ENCODE measurements at regions not wholly inside any gene's neighbourhood (a gene's known extent, or its start where the extent isn't known, plus 50 kb on each side); places are given as distances from the start of the nearest gene placed in this dataset.
"Not testable (repeated sequence)": the region's sequence is repeated elsewhere in the genome, so short reads cannot be mapped to it uniquely, and the experiment has no call there.

DNA sequence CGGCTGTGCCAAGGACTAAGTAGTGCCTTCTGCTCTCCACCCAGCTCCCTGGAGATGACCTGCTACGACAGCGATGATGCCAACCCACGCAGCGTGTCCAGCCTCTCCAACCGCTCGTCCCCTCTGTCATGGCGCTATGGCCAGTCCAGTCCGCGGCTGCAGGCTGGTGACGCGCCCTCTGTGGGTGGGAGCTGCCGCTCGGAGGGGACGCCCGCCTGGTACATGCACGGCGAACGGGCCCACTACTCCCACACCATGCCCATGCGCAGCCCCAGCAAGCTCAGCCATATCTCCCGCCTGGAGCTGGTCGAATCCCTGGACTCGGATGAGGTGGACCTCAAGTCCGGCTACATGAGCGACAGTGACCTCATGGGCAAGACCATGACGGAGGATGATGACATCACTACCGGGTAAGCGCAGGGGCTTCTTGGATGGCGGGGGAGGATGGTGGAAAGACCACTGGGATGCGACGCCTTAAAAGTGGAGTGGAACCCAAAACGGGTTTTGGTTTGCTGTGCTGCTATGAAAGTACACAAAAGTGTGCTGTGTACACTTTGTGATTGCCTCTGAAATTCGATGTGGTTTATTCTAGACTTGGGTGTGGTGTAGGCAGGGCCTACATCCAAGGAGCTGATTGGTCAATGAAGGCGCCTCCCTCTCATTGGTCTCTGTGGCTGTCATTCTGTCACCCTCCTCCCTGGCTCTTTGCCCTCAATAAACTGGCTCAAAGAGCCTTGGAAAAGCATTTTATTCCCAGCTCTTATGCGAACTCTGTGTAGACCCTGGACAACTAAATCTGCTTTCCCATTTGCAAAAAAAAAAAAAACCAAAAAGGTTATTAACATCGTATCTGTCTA is 110.4 kb upstream of the IPO9 start:
- DNase-seq (ENCODE audit: insufficient read length, low spot score): no peak
- FAIRE-seq: no peak

DNA sequence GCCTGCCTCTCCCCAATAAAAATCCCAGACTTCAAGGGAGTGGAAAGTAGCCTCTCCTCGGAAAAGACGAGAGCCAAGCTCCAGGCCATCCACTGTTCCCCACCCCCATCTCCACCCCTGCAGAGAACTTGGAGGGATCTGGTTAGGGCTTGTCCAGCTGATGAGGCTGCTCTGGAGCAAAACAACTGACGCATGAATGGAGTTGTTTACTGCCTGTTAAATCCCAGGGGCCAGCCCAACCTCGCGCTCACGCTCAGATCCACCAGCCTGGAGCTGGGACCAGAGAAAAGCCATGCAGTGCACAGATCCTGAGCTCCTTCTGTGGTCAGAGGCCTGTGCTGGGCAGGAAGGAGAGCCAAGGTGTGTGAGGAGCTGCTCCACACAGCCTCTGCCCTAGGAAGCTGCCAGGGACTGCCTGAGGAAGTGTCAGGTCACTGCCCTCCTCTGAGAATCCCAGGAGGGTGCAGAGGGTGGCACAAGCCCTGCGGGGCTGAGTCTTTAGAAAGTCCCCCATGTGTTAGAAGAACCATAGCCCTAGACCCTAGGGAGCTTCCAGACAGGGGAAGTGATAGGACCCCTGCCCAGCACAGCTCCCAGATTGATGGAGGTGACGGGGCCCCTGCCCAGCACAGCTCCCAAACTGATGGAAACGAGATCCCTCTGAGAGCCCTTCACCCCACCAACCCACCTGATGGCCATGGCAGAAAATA is 109.0 kb upstream of the IPO9 start:
- DNase-seq (ENCODE audit: insufficient read length, low spot score) (no peak), FAIRE-seq (no peak)

DNA sequence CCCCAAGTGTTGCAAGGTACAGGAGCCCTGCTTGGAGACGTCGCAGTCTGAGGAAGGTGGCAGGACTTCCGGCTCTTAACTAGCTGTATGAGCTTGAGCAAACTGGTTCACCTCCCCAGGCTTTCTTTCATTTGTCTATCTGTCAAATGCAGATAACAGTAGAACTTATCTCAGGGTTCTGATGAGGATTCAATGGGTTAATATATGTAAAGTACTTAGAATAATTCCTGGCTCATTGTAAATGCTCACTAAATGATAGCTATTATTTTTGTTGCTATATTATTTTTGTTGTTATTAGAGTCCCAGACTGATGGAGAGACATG is 108.5 kb upstream of the IPO9 start:
- FAIRE-seq (no peak), DNase-seq (ENCODE audit: insufficient read length, low spot score) (no peak)

DNA sequence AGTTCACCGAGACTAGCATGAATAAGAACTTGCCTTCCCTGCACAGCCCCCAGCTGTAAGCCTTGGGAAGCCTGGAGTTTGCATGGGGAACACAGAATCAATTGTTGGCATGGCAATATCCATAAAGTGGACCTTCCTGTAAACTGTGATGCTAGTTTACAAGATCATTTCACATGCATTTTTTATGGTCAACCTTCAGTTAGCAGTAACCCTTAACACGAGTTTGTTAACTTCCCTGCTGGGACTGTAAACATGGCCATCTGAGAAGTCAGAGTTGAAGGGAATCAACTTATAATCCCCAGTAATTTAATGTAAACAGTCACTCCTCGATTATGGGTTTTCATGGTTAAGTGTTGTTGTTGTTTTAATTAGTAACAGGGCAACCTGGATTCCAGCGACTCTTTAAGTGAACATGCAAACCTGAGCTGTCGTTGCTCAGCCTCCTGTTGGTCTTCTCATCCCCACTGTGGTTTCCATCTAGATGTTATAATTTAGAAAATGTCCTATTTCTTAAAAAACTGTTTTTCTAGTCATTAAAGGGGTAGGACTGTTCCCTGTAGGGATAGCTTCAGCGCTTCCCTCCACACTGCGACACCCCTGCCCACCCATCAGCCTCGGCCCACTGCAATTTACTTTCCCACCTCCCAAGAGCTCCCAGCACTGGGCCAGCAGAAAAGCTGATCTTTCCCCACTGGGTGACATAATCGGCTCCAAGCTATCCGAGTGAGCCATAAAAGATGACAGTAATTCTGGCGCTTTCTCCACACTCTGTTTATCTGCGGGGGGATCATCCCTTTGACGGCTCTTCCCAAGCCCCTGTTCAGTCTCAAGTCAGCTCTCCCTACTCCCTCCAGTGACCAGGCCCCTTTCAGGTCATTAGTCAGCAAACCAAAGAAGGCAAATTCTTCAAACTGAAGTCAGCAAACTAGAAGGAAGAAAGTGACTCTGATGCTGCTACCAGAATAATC is 107.6 kb upstream of the IPO9 start:
- FAIRE-seq: no peak
- no peak for DNase-seq (ENCODE audit: insufficient read length, low spot score)

DNA sequence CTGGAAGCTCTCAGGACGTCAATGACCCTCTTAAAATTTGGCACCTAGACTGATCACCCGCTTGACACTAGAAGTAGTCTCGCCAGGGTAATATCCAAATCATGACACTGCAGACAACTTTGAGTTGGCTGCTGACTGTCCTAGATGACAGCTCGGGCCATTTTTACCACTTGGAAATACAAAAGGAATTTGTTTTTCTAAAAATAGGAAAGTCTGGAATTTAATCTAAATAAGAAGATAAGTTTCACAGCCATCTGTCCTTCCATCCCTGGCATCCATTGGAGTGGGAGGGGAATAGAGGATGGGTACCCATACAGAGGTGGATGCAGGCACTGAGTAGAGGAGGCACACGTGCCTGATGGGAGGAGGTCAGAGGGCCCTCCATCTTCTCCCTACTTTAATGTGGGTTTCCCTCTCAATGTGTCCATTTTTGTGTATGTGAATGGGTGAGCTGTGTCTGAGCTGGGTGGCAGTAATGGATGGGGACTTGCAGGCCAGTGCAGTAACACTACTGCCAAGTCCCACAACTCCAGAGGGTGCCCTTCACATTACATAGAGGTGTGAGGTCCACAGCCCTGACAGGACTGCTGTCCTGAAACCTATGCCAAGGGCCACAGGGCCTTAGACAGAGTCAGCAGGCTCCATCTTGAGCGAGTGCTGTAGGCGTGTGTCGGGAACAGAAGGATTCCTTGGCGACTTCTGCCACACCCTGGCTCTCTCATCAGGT is 104.8 kb upstream of the IPO9 start:
- FAIRE-seq: no peak
- DNase-seq (ENCODE audit: insufficient read length, low spot score): no peak

DNA sequence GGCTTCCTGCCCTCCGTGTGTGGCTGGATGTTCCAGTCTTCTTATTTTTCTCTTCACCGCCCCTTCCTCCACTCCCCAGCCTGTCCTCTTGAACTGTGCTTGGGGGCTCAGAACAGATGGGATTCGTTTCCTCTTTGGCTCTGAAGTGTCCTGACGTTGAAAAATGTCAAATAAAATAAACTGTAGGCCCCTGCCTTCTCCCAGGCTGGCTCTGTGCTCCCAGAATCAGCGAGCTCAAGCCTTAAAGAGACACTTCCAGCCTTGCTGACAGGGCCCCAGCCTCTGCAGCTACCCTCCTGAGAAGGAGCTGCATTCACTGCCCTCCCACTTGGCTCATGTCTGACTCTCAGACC is 104.2 kb upstream of the IPO9 start:
- FAIRE-seq (no peak), DNase-seq (ENCODE audit: insufficient read length, low spot score) (no peak)

DNA sequence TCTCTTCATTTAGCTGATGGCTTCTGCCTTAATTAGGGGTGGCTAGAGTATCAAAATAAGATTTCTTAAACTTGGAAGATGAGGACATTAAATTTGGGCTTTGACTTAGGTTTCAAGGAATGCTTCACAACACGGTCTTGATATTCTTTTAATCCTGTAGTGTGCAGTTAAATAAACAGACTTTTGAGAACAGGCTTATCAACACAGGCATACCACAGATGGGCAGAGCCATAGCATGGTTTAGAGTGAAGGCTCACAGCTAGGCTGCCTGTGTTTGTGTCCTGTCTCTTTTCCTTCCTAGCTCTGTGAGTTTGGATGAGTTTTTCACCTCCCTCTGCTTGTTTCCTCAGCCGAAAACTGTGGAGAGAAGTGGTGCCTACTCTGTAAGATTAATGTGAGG is 102.3 kb upstream of the IPO9 start:
- DNase-seq (ENCODE audit: insufficient read length, low spot score) (no peak), FAIRE-seq (no peak)

DNA sequence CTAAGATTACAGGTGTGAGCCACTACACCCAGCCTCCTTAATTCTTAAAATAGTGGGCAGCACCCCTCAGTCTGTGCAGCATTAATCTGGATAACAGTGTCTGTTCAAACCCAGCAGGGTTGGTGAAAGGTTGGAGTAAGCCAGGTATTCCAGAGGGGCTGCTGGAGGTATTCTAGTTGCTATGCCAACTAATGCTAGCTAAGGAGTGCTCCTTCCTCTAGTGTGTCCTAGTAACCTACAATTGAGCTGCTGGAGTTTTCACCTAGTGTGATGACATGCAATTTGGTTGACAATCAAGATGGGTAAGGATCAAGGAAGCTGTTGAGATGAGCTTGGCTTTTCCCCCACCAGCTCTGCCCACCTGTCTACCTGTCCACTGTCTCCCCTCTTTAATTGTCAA is 100.2 kb upstream of the IPO9 start:
- no peak for DNase-seq (ENCODE audit: insufficient read length, low spot score)
- no peak for FAIRE-seq

DNA sequence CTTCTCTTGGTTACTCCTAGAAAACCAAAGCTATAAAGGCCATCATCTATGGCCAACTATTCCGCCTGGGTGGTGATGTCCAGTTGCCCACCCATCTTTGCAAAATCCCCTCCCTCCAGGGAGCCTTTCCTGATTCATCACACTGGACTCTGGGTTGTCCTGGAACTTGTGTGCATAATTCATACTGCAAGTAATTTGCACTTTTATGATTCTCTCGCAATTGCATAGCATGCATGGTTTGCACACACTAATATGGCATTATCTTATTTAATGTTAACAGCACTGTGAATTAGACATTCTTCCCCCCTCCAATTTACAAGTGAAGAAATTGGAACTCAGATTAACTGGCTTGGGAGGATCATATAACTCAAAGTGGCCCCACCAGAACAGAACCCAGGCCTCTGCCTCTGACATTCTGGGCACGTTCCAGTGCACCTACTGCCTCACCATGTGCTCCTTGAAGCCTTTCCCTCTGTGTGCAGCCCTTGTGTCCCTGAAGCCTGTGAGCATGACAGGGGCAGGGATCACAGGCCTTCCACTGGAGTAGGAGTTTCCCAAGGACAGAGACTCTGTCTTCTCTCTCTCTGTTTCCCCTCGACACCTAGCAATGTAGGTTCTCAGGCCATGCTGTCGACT is 98.9 kb upstream of the IPO9 start:
- FAIRE-seq (no peak), DNase-seq (ENCODE audit: insufficient read length, low spot score) (no peak)

DNA sequence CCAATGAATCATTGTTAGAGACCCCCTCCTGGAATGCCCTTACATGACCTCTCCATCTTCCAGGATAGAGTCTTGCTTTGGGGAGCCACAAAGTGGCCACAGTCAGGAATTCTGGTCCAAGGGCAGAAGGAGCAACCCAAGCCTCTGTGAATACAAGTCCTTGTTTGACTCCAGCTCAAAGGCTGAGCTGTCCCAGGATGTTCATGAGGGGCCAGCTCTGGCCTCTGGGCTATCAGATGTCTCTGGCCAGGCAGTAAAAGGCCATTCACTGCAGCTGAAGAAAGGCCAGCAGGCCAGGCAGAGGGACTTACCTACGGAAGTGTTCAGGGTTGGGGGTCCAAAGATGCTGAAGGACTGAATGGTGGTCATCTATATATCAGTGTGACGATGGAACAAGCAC is 98.3 kb upstream of the IPO9 start:
- no peak for DNase-seq (ENCODE audit: insufficient read length, low spot score)
- no peak for FAIRE-seq

DNA sequence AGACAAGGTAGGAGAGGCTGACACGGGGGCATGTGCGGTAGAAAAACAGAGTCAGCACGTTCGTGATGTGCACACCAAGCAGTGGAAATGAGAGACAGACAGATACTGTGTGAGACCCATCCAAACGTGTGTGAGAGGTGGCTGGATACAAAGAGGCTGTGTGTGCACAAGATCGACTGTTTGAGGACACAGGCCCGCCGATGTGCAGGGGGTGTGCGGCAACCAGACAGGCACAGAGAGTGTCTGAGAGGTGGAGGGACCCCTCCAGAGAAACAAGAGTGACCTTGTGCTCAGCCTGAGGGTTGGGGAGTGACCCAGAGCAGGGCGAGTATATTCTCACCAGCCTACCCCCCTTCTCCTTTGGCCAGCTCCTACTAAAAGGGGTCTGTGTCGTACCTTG is 97.8 kb upstream of the IPO9 start:
- no peak for DNase-seq (ENCODE audit: insufficient read length, low spot score)
- FAIRE-seq: no peak

DNA sequence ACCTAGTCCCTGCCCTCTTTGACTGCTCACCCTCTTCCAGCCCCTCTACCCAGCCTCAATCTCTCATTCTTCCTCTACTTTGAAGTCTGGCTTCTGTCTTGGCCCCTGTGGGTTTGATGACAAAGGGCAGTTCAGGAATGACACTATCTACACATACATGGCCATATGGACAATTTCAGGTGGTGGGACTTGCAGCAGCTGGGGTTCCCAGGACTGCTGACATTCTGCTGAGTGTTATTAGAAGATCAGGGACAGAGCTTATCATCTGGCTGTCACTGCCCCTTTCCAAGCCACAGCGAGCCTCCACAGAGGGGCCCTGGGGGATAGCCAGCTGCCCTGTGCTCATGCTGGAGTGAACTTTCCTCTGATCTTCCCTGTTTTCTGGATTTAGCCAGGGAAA is 97.4 kb upstream of the IPO9 start:
- no peak for DNase-seq (ENCODE audit: insufficient read length, low spot score)
- FAIRE-seq: no peak

DNA sequence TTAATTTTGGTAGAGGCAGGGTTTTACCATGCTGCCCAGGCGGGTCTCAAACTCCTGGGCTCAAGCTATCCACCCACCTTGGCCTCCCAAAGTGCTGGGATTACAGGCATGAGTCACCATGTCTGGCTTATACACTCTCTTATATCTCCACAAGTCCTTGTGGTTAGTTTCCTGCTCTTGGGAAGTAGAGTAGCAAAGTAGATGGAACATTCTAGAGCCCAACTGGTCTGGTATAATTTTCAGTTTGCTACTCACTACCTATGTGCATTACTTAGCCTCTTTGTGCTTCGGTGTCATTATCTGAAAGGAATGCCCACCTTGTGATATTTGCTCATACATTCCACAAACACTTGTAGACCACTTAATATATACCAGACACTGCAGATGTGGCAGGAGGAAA is 96.6 kb upstream of the IPO9 start:
- no peak for FAIRE-seq
- DNase-seq (ENCODE audit: insufficient read length, low spot score): no peak

DNA sequence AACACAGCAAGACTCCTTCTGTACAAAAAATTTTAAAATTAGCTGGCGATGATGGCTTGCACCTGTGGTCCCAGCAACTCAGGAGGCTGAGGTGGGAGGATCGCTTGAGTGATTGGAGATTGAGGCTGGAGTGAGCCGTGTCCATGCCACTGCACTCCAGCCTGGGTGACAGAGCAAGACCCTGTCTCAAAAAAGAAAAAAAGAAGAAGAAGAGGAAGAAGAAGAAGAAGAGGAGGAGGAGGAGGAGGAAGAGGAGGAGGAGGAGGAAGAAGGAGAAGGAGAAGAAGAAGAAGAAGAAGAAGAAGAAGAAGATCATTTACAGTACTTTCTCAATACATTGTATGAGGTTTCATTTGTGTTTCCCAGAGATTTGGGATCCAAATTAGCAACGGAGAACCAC is 94.7 kb upstream of the IPO9 start:
- FAIRE-seq; DNase-seq (ENCODE audit: insufficient read length, low spot score): not testable (repeated sequence)

DNA sequence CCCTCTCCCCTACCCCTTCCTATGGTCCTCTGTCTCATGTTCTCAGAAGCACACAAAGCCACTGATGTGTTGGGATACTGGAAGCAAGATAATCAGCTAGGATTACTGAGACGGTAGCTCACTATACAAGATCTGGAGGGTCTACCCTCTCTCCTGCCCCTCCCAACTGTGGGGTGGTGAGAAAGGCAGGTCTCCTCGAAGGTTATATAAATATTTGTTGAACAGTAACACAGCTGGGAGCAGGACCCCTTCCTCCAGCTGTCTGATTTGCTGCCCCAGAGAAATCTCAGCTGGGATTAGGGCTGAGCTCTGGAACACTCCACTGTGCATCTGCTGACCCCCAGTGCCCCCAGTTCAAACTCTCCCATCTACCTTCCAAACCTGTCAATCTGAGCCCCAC is 94.2 kb upstream of the IPO9 start:
- DNase-seq (ENCODE audit: insufficient read length, low spot score) (no peak), FAIRE-seq (no peak)

DNA sequence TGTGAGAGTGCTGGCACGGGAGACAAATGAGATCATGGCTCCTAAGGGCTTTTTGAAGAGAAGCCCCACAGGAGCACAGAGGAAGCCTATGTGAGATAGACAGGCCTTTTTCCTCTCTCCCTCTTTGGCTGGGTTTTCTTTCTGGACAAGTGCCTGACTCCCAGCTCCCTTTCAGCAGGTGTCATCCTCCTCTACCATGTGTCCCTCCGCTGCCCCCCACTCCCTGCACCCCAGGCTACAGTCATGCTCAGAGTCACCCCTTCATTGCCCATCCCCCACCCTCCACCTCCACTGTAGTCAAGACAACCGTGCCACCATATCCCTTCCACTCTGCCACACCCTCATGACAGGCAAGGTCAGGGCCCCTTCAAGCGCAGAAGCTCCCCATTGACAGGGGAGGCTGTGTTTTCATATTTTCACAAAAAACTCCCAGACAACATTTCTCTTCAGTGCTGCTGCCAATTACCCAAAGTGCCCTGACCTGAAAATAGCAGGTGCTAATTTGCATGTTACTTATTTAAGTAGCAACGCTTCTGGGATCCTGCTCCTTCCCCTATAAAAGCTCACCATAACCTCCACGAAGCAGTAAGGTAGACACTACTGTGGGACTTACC is 92.1 kb upstream of the IPO9 start:
- DNase-seq (ENCODE audit: insufficient read length, low spot score) (no peak), FAIRE-seq (no peak)

DNA sequence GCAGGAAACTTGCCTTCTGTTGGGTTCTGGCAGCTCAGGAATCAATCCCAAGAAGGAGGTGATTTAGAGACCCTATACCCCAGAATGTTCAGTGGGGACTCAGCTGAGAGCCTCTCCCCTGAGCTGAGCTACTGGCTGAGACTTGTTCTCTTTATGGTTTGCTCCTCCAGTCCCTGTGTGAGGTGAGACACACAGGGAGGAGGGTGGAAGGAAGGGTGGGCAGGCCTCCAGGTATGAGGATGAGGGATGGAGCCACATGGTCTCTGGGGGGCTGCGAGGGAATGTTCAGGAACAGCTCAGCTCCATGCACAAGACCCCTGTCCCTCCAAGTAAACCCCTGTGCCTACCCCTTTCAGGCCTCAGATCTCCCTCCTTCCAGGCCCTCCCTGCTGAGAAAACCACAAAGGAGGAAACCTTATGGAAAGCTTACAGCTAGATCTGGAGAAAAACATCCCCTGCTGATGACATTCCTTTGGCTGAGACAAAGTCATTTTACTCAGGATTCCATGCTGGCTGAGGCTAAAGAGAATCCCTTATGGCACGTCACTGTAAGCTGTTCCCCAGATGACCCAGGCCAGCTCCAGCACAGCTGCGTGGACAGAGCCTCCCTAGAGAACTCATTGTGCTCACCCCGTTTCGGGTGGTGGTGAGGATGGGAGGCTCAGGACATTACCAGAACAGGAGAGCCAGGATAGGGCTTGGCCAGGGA is 91.5 kb upstream of the IPO9 start:
- DNase-seq (ENCODE audit: insufficient read length, low spot score): no peak
- FAIRE-seq: no peak

DNA sequence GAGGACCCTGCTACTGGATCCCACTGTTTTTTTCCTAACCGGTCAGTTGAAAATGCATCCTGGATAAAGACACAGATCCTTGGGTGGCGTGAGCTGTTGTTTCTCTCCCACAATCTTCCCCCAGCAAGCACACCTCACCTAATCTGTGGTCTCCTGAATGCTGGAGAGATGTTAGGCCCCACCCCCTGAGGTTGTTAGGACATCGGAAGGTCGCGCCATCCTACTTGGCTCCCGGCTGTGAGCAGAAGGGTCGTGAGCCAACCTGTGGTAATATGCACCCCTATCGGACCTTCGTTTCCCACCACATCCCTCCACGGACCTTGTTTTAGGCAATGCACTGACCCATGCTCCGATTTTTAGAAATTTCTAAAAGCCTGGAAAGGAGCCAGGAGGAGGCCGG is 89.9 kb upstream of the IPO9 start:
- DNase-seq (ENCODE audit: insufficient read length, low spot score) (no peak), FAIRE-seq (no peak)

DNA sequence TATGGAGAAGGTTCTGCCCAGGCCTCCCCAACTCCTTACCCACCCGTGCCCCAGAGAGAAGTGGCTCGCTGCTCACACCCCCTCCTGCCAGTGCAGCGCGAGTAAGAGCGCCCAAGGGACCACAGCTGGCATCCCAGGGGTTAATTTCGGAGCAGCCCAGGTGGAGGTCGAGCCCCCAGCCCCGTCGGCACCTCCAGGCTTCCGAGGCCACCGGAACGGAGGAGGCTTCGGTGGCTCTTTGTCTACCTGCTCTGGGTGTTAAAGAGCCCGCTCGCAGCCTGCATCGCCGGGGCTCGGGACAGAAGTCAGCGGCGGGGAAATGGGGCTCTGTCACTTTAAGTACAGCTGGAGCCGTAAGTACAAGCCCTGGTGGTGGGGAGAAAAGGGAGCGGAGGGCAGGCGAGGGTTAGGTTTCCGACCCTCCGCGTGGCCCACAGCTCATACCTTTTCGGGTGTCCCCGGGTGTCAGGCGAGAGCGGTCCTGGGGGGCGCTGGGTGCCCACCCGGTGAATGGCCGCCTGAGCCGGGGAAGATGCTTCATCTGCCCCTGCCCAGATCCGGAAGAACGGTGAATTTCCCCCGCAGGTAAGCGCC is 89.4 kb upstream of the IPO9 start:
- peak; percentile 65 for DNase-seq (ENCODE audit: insufficient read length, low spot score)
- FAIRE-seq: no peak
